Jurkat, Clone E6-1 (cell line): ENCODE measurements at regions not wholly inside any gene's neighbourhood (a gene's known extent, or its start where the extent isn't known, plus 50 kb on each side); places are given as distances from the start of the nearest gene placed in this dataset.
"Not testable (repeated sequence)": the region's sequence is repeated elsewhere in the genome, so short reads cannot be mapped to it uniquely, and the experiment has no call there.

ENCODE experiments used
- DNase-seq: peaks from one replicate; pipeline ENCODE4 v3.0.0-alpha.2; 2011; ENCODE audit warnings: low read depth, low spot score
- H3K4me3 ChIP-seq: 2 replicates; pipeline ENCODE4 v1.5.1; 2011; ENCODE audit warnings: mild to moderate bottlenecking, low read length, control low read depth, moderate library complexity

- no peak overlapping the region for H3K4me3 ChIP-seq
- DNase-seq, result no peak
Observed at GRCh38 chr5:60455589-60455988, 244.4 kb downstream of the DEPDC1B start.

- not testable (repeated sequence) for DNase-seq, H3K4me3 ChIP-seq
Observed at GRCh38 chr5:60454277-60454676, 245.7 kb downstream of the DEPDC1B start.

GRCh38 chr5:60453186-60453976, 246.6 kb downstream of the DEPDC1B start:
- no peak overlapping the region for H3K4me3 ChIP-seq
- no peak for DNase-seq

- DNase-seq, result no peak
Observed at GRCh38 chr5:60448600-60448999, 251.4 kb downstream of the DEPDC1B start.

GRCh38 chr5:60447488-60447920, 252.5 kb downstream of the DEPDC1B start:
- DNase-seq, result no peak
- no peak overlapping the region for H3K4me3 ChIP-seq

More at GRCh38 chr5:60448600-60448999, 251.4 kb downstream of the DEPDC1B start:
- no peak overlapping the region for H3K4me3 ChIP-seq

GRCh38 chr5:60446917-60447316, 253.0 kb downstream of the DEPDC1B start:
- no peak for DNase-seq
- no peak overlapping the region for H3K4me3 ChIP-seq

GRCh38 chr5:60445921-60446320, 254.0 kb downstream of the DEPDC1B start:
- DNase-seq, result no peak
- no peak overlapping the region for H3K4me3 ChIP-seq

GRCh38 chr5:60445427-60445826, 254.5 kb downstream of the DEPDC1B start:
- H3K4me3 ChIP-seq, result no peak overlapping the region
- no peak for DNase-seq

- H3K4me3 ChIP-seq, result no peak overlapping the region
- DNase-seq, result no peak
Observed at GRCh38 chr5:60444661-60445360, 255.2 kb downstream of the DEPDC1B start.

- DNase-seq, result no peak
- no peak overlapping the region for H3K4me3 ChIP-seq
Observed at GRCh38 chr5:60439552-60439951, 260.4 kb downstream of the DEPDC1B start.

GRCh38 chr5:60437308-60437707, 262.7 kb downstream of the DEPDC1B start:
- no peak for DNase-seq
- H3K4me3 ChIP-seq, result no peak overlapping the region

- DNase-seq, result no peak
- H3K4me3 ChIP-seq, result no peak overlapping the region
Observed at GRCh38 chr5:60436518-60436917, 263.4 kb downstream of the DEPDC1B start.

GRCh38 chr5:60435808-60436207, 264.2 kb downstream of the DEPDC1B start:
- no peak for DNase-seq
- H3K4me3 ChIP-seq, result no peak overlapping the region

GRCh38 chr5:60426189-60426588, 273.8 kb downstream of the DEPDC1B start:
- H3K4me3 ChIP-seq, DNase-seq: not testable (repeated sequence)

- not testable (repeated sequence) for H3K4me3 ChIP-seq, DNase-seq
Observed at GRCh38 chr5:60420773-60421172, 279.2 kb downstream of the DEPDC1B start.

GRCh38 chr5:60417500-60418181, 282.3 kb downstream of the DEPDC1B start:
- no peak overlapping the region for H3K4me3 ChIP-seq
- DNase-seq, result no peak

- no peak for DNase-seq
- H3K4me3 ChIP-seq, result no peak overlapping the region
Observed at GRCh38 chr5:60415443-60415842, 284.5 kb downstream of the DEPDC1B start.

- no peak overlapping the region for H3K4me3 ChIP-seq
- DNase-seq, result no peak
Observed at GRCh38 chr5:60410427-60410826, 289.5 kb downstream of the DEPDC1B start.

GRCh38 chr5:60404171-60404570, 295.8 kb downstream of the DEPDC1B start:
- no peak for DNase-seq
- no peak overlapping the region for H3K4me3 ChIP-seq
